CD4-positive, CD25-positive, alpha-beta regulatory T cell (primary cell): ENCODE measurements at regions not wholly inside any gene's neighbourhood (a gene's known extent, or its start where the extent isn't known, plus 50 kb on each side); places are given as distances from the start of the nearest gene placed in this dataset.

Experiments
- ATAC-seq, 2 donors: fragments of 150-1000 bp; cut with Tn5 transposase; one replicate each; pipeline ENCODE4 v1.10.0; 2021; ENCODE audit warnings: low read depth in 2 of 2, moderate number of reproducible peaks in 2 of 2, moderate library complexity in 1 of 2
- DNase-seq, 3 donors: peaks; one replicate each; pipeline versions ENCODE4 v3.0.0 to v3.0.0-alpha.2; 2012 to 2022; ENCODE audit warnings: mixed read lengths in 1 of 3
- H3K27ac ChIP-seq: one replicate; pipeline ENCODE4 v1.7.0; 2013; ENCODE audit warnings: mild to moderate bottlenecking, low read length; ENCODE audit not compliant: insufficient read depth, poor library complexity, severe bottlenecking
- H3K27me3 ChIP-seq: one replicate; pipeline ENCODE4 v1.7.0; 2013; ENCODE audit warnings: low read length; ENCODE audit not compliant: control insufficient read depth, insufficient read depth
- H3K36me3 ChIP-seq: one replicate; pipeline ENCODE4 v1.7.0; 2013; ENCODE audit warnings: mild to moderate bottlenecking, low read length, moderate library complexity; ENCODE audit not compliant: control insufficient read depth, insufficient read depth
- H3K4me1 ChIP-seq: 2 replicates; pipeline ENCODE4 v1.7.0; 2013; ENCODE audit warnings: mild to moderate bottlenecking, low read length; ENCODE audit not compliant: insufficient read depth, control insufficient read depth, poor library complexity, severe bottlenecking
- H3K4me3 ChIP-seq: one replicate; pipeline ENCODE4 v1.7.0; 2013; ENCODE audit warnings: low read depth, mild to moderate bottlenecking, low read length, moderate library complexity
- H3K9me3 ChIP-seq, 2 experiments: 1 replicate in 1 of 2; 2 replicates in 1 of 2; pipeline ENCODE4 v1.7.0; 2013; ENCODE audit warnings: low read length in 2 of 2, mild to moderate bottlenecking in 1 of 2, moderate library complexity in 1 of 2; ENCODE audit not compliant: control insufficient read depth in 2 of 2
- H3K27ac Mint-ChIP-seq, 3 donors: one replicate each; pipeline ENCODE4 v1.8.0; 2020 to 2022; ENCODE audit warnings: mild to moderate bottlenecking in 3 of 3, mixed read lengths in 3 of 3, moderate library complexity in 2 of 3
- H3K27me3 Mint-ChIP-seq: one replicate; pipeline ENCODE4 v1.8.0; 2022; ENCODE audit warnings: mild to moderate bottlenecking, mixed read lengths
- H3K36me3 Mint-ChIP-seq: one replicate; pipeline ENCODE4 v1.8.0; 2020; ENCODE audit warnings: mixed read lengths
- H3K4me1 Mint-ChIP-seq, 4 donors: one replicate each; pipeline ENCODE4 v1.8.0; 2020 to 2022; ENCODE audit warnings: mixed read lengths in 4 of 4, mild to moderate bottlenecking in 1 of 4
- H3K4me3 Mint-ChIP-seq, 4 donors: one replicate each; pipeline ENCODE4 v1.8.0; 2020 to 2022; ENCODE audit warnings: mild to moderate bottlenecking in 4 of 4, mixed read lengths in 4 of 4, moderate library complexity in 3 of 4
- H3K9me3 Mint-ChIP-seq, 7 donors: one replicate each; pipeline ENCODE4 v1.8.0; 2020 to 2022; ENCODE audit warnings: mixed read lengths in 7 of 7, mild to moderate bottlenecking in 3 of 7, moderate library complexity in 2 of 7

GRCh38 chr5:61275841-61276240 is 56.2 kb upstream of the ZSWIM6 start:
- peaks cover 4% of the 10 kb centered on the region for H3K27me3 Mint-ChIP-seq
- H3K27ac ChIP-seq, result no peak overlapping the region
- no peaks in the 10 kb centered on the region for H3K36me3 ChIP-seq
- no peak overlapping the region for H3K4me3 ChIP-seq
- H3K9me3 Mint-ChIP-seq, result peaks cover 0 to 1% (median 0%) of the 10 kb centered on the region in 7 donors
- H3K36me3 Mint-ChIP-seq, result no peaks in the 10 kb centered on the region
- ATAC-seq (peak in 1 of 2 donors; percentile 18), DNase-seq (no peak)
- H3K4me1 Mint-ChIP-seq, result peaks cover 0 to 48% (median 18%) of the 10 kb centered on the region in 4 donors
- peak overlapping the region; percentile 12 to 87 (median 28) for H3K27ac Mint-ChIP-seq
- H3K27me3 ChIP-seq, result no peaks in the 10 kb centered on the region
- H3K4me3 Mint-ChIP-seq, result peak overlapping the region in 1 of 4 donors; percentile 5
- H3K4me1 ChIP-seq, result no peaks in the 10 kb centered on the region
- H3K9me3 ChIP-seq, result no peaks in the 10 kb centered on the region

GRCh38 chr5:61277190-61277589 is 54.9 kb upstream of the ZSWIM6 start:
- DNase-seq, result peak in 2 of 3 donors; percentile 17 to 61
- Mint-ChIP-seq H3K36me3 (no peaks in the 10 kb centered on the region), H3K27me3 (peaks cover 3% of the 10 kb centered on the region), H3K4me1 (peaks cover 0 to 46% (median 21%) of the 10 kb centered on the region in 4 donors), H3K9me3 (peaks cover 0 to 1% (median 0%) of the 10 kb centered on the region in 7 donors), H3K4me3 (peak overlapping the region; percentile 28 to 77 (median 56)), H3K27ac (peak overlapping the region; percentile 83 to 100 (median 84))
- H3K4me3 ChIP-seq, result peak overlapping the region; percentile 66
- ATAC-seq, result peak in 1 of 2 donors; percentile 31
- H3K9me3 ChIP-seq, result no peaks in the 10 kb centered on the region
- H3K27me3 ChIP-seq, result no peaks in the 10 kb centered on the region
- H3K36me3 ChIP-seq, result no peaks in the 10 kb centered on the region
- H3K4me1 ChIP-seq, result no peaks in the 10 kb centered on the region
- no peak overlapping the region for H3K27ac ChIP-seq

- Mint-ChIP-seq H3K27me3 (no peaks in the 10 kb centered on the region), H3K4me1 (peaks cover 0 to 46% (median 21%) of the 10 kb centered on the region in 4 donors), H3K27ac (peak overlapping the region in 2 of 3 donors; percentile 83 to 84), H3K36me3 (no peaks in the 10 kb centered on the region), H3K4me3 (peak overlapping the region in 3 of 4 donors; percentile 37 to 77 (median 76)), H3K9me3 (no peaks in the 10 kb centered on the region)
- Histone ChIP-seq H3K27ac (no peak overlapping the region), H3K4me3 (peak overlapping the region; percentile 66), H3K27me3 (no peaks in the 10 kb centered on the region), H3K9me3 (no peaks in the 10 kb centered on the region), H3K4me1 (no peaks in the 10 kb centered on the region), H3K36me3 (no peaks in the 10 kb centered on the region)
- no peak for ATAC-seq
- no peak for DNase-seq
These were observed 54.3 kb upstream of the ZSWIM6 start for GRCh38 chr5:61277781-61278180.

GRCh38 chr5:61279725-61280124 is 52.3 kb upstream of the ZSWIM6 start:
- no peak for ATAC-seq
- Histone ChIP-seq H3K4me1 (no peaks in the 10 kb centered on the region), H3K9me3 (no peaks in the 10 kb centered on the region), H3K36me3 (no peaks in the 10 kb centered on the region), H3K4me3 (no peak overlapping the region), H3K27ac (no peak overlapping the region), H3K27me3 (no peaks in the 10 kb centered on the region)
- Mint-ChIP-seq H3K4me3 (no peak overlapping the region), H3K27me3 (no peaks in the 10 kb centered on the region), H3K4me1 (peaks cover 0 to 46% (median 21%) of the 10 kb centered on the region in 4 donors), H3K36me3 (no peaks in the 10 kb centered on the region), H3K27ac (no peak overlapping the region), H3K9me3 (no peaks in the 10 kb centered on the region)
- DNase-seq, result no peak

- ATAC-seq, result peak; percentile 29 to 37
- Mint-ChIP-seq H3K9me3 (no peaks in the 10 kb centered on the region), H3K27ac (no peak overlapping the region), H3K4me1 (peaks cover 0 to 46% (median 21%) of the 10 kb centered on the region in 4 donors), H3K36me3 (no peaks in the 10 kb centered on the region), H3K27me3 (no peaks in the 10 kb centered on the region), H3K4me3 (no peak overlapping the region)
- Histone ChIP-seq H3K4me1 (no peaks in the 10 kb centered on the region), H3K36me3 (no peaks in the 10 kb centered on the region), H3K27ac (no peak overlapping the region), H3K27me3 (no peaks in the 10 kb centered on the region), H3K4me3 (no peak overlapping the region), H3K9me3 (no peaks in the 10 kb centered on the region)
- peak in 1 of 3 donors; percentile 31 for DNase-seq
These were observed 51.9 kb upstream of the ZSWIM6 start for GRCh38 chr5:61280205-61280604.

- H3K27ac Mint-ChIP-seq, result peak overlapping the region in 2 of 3 donors; percentile 2 to 14
These were observed 51.2 kb upstream of the ZSWIM6 start for GRCh38 chr5:61280761-61281427.

GRCh38 chr5:61281686-61282085 is 50.4 kb upstream of the ZSWIM6 start:
- Histone ChIP-seq H3K4me3 (no peak overlapping the region), H3K36me3 (no peaks in the 10 kb centered on the region), H3K9me3 (no peaks in the 10 kb centered on the region), H3K27me3 (no peaks in the 10 kb centered on the region), H3K27ac (no peak overlapping the region), H3K4me1 (no peaks in the 10 kb centered on the region)
- Mint-ChIP-seq H3K27me3 (no peaks in the 10 kb centered on the region), H3K9me3 (no peaks in the 10 kb centered on the region), H3K27ac (no peak overlapping the region), H3K4me3 (no peak overlapping the region), H3K36me3 (no peaks in the 10 kb centered on the region), H3K4me1 (peaks cover 0 to 38% (median 18%) of the 10 kb centered on the region in 4 donors)
- ATAC-seq, result no peak
- no peak for DNase-seq

More at GRCh38 chr5:61280761-61281427, 51.2 kb upstream of the ZSWIM6 start:
- no peaks in the 10 kb centered on the region for H3K4me1 ChIP-seq
- Mint-ChIP-seq H3K27me3 (no peaks in the 10 kb centered on the region), H3K36me3 (no peaks in the 10 kb centered on the region), H3K4me1 (peaks cover 0 to 42% (median 20%) of the 10 kb centered on the region in 4 donors), H3K4me3 (no peak overlapping the region), H3K9me3 (no peaks in the 10 kb centered on the region)
- peak in 2 of 3 donors; percentile 10 to 41 for DNase-seq
- H3K9me3 ChIP-seq, result no peaks in the 10 kb centered on the region
- ATAC-seq, result peak; percentile 16 to 24
- no peaks in the 10 kb centered on the region for H3K36me3 ChIP-seq
- no peak overlapping the region for H3K27ac ChIP-seq
- H3K4me3 ChIP-seq, result no peak overlapping the region
- no peaks in the 10 kb centered on the region for H3K27me3 ChIP-seq
